Dendritic cell treated with granulocyte-macrophage colony-stimulating factor and Interleukin-4, amounts not matched to agents 40 ng/mL and 50 ng/mL, for 4 days (primary cell): ENCODE measurements at regions not wholly inside any gene's neighbourhood (a gene's known extent, or its start where the extent isn't known, plus 50 kb on each side); places are given as distances from the start of the nearest gene placed in this dataset.
"Not testable (repeated sequence)": the region's sequence is repeated elsewhere in the genome, so short reads cannot be mapped to it uniquely, and the experiment has no call there.

Source experiments
- H3K27ac Mint-ChIP-seq: one replicate; pipeline ENCODE4 v1.8.0; 2022; ENCODE audit warnings: mild to moderate bottlenecking, mixed read lengths
- H3K27me3 Mint-ChIP-seq: one replicate; pipeline ENCODE4 v1.8.0; 2022; ENCODE audit warnings: mild to moderate bottlenecking, mixed read lengths
- H3K36me3 Mint-ChIP-seq: one replicate; pipeline ENCODE4 v1.8.0; 2022; ENCODE audit warnings: low read depth, mixed read lengths
- H3K4me1 Mint-ChIP-seq: one replicate; pipeline ENCODE4 v1.8.0; 2022; ENCODE audit warnings: low read depth, mixed read lengths
- H3K4me3 Mint-ChIP-seq: one replicate; pipeline ENCODE4 v1.8.0; 2022; ENCODE audit warnings: mild to moderate bottlenecking, moderate library complexity, mixed read lengths
- H3K9me3 Mint-ChIP-seq: one replicate; pipeline ENCODE4 v1.8.0; 2022; ENCODE audit warnings: mixed read lengths
- intact Hi-C: fragments of 100-400 bp; cut with micrococcal nuclease; formaldehyde crosslinking; loops from one replicate; pipeline ENCODE4 v1.15.0; 2022

- Mint-ChIP-seq H3K4me3 (no peak overlapping the region), H3K9me3 (peaks cover 43% of the 10 kb centered on the region), H3K36me3 (no peaks in the 10 kb centered on the region), H3K27ac (no peak overlapping the region), H3K27me3 (no peaks in the 10 kb centered on the region), H3K4me1 (peaks cover 9% of the 10 kb centered on the region)
- intact Hi-C loops: no loop called here
Measured at GRCh38 chr21:20108976-20109540, 889.2 kb upstream of the NCAM2 start.

- Mint-ChIP-seq H3K27me3 (no peaks in the 10 kb centered on the region), H3K4me1 (peaks cover 9% of the 10 kb centered on the region), H3K4me3 (no peak overlapping the region), H3K9me3 (peaks cover 45% of the 10 kb centered on the region), H3K27ac (no peak overlapping the region), H3K36me3 (no peaks in the 10 kb centered on the region)
- intact Hi-C loops: no loop called here
Measured at GRCh38 chr21:20110368-20110767, 887.8 kb upstream of the NCAM2 start.

- Mint-ChIP-seq H3K9me3 (peaks cover 61% of the 10 kb centered on the region), H3K27me3 (no peaks in the 10 kb centered on the region), H3K36me3 (no peaks in the 10 kb centered on the region), H3K4me1 (no peaks in the 10 kb centered on the region), H3K4me3 (no peak overlapping the region), H3K27ac (no peak overlapping the region)
- intact Hi-C loops: no loop called here
Measured at GRCh38 chr21:20151741-20152140, 846.5 kb upstream of the NCAM2 start.

GRCh38 chr21:20163167-20163566 lies 835.0 kb upstream of the NCAM2 start:
- H3K4me3 Mint-ChIP-seq: no peak overlapping the region
- no peak overlapping the region for H3K27ac Mint-ChIP-seq
- H3K4me1 Mint-ChIP-seq: no peaks in the 10 kb centered on the region
- H3K27me3 Mint-ChIP-seq: no peaks in the 10 kb centered on the region
- intact Hi-C loops: no loop called here
- H3K36me3 Mint-ChIP-seq: no peaks in the 10 kb centered on the region
- H3K9me3 Mint-ChIP-seq: peaks cover 24% of the 10 kb centered on the region

- Mint-ChIP-seq H3K4me3 (no peak overlapping the region), H3K27me3 (no peaks in the 10 kb centered on the region), H3K4me1 (no peaks in the 10 kb centered on the region), H3K9me3 (peaks cover 4% of the 10 kb centered on the region), H3K36me3 (no peaks in the 10 kb centered on the region), H3K27ac (no peak overlapping the region)
- intact Hi-C loops: no loop called here
Measured at GRCh38 chr21:20167059-20167458, 831.1 kb upstream of the NCAM2 start.

- peaks cover 29% of the 10 kb centered on the region for H3K9me3 Mint-ChIP-seq
- no peaks in the 10 kb centered on the region for H3K27me3 Mint-ChIP-seq
- H3K4me1 Mint-ChIP-seq: no peaks in the 10 kb centered on the region
- H3K27ac Mint-ChIP-seq: no peak overlapping the region
- no peak overlapping the region for H3K4me3 Mint-ChIP-seq
- no peaks in the 10 kb centered on the region for H3K36me3 Mint-ChIP-seq
- intact Hi-C loops: no loop called here
Measured at GRCh38 chr21:20169812-20170576, 828.2 kb upstream of the NCAM2 start.

- intact Hi-C loops: no loop called here
- H3K9me3 Mint-ChIP-seq: peaks cover 53% of the 10 kb centered on the region
- H3K36me3 Mint-ChIP-seq: no peaks in the 10 kb centered on the region
- no peak overlapping the region for H3K27ac Mint-ChIP-seq
- H3K27me3 Mint-ChIP-seq: no peaks in the 10 kb centered on the region
- no peak overlapping the region for H3K4me3 Mint-ChIP-seq
- no peaks in the 10 kb centered on the region for H3K4me1 Mint-ChIP-seq
Measured at GRCh38 chr21:20186186-20186585, 812.0 kb upstream of the NCAM2 start.

- H3K36me3 Mint-ChIP-seq: no peaks in the 10 kb centered on the region
- H3K4me1 Mint-ChIP-seq: no peaks in the 10 kb centered on the region
- intact Hi-C loops: no loop called here
- H3K27ac Mint-ChIP-seq: no peak overlapping the region
- H3K9me3 Mint-ChIP-seq: peaks cover 51% of the 10 kb centered on the region
- no peak overlapping the region for H3K4me3 Mint-ChIP-seq
- no peaks in the 10 kb centered on the region for H3K27me3 Mint-ChIP-seq
Measured at GRCh38 chr21:20187028-20187427, 811.2 kb upstream of the NCAM2 start.

- H3K27me3 Mint-ChIP-seq, H3K36me3 Mint-ChIP-seq, H3K4me1 Mint-ChIP-seq, intact Hi-C loops, H3K27ac Mint-ChIP-seq, H3K4me3 Mint-ChIP-seq: not testable (repeated sequence)
- peaks cover 11% of the 10 kb centered on the region for H3K9me3 Mint-ChIP-seq
Measured at GRCh38 chr21:20201323-20201722, 796.9 kb upstream of the NCAM2 start.

GRCh38 chr21:20207335-20207734 lies 790.9 kb upstream of the NCAM2 start:
- H3K9me3 Mint-ChIP-seq: no peaks in the 10 kb centered on the region
- intact Hi-C loops: no loop called here
- H3K4me3 Mint-ChIP-seq: no peak overlapping the region
- no peaks in the 10 kb centered on the region for H3K36me3 Mint-ChIP-seq
- no peak overlapping the region for H3K27ac Mint-ChIP-seq
- H3K27me3 Mint-ChIP-seq: no peaks in the 10 kb centered on the region
- H3K4me1 Mint-ChIP-seq: no peaks in the 10 kb centered on the region

- Mint-ChIP-seq H3K4me3 (no peak overlapping the region), H3K27ac (no peak overlapping the region), H3K27me3 (no peaks in the 10 kb centered on the region), H3K4me1 (no peaks in the 10 kb centered on the region), H3K36me3 (no peaks in the 10 kb centered on the region), H3K9me3 (peaks cover 16% of the 10 kb centered on the region)
- intact Hi-C loops: no loop called here
Measured at GRCh38 chr21:20215959-20216358, 782.2 kb upstream of the NCAM2 start.

GRCh38 chr21:20220586-20220985 lies 777.6 kb upstream of the NCAM2 start:
- intact Hi-C loops: no loop called here
- Mint-ChIP-seq H3K36me3 (no peaks in the 10 kb centered on the region), H3K27me3 (no peaks in the 10 kb centered on the region), H3K9me3 (peaks cover 24% of the 10 kb centered on the region), H3K27ac (no peak overlapping the region), H3K4me3 (no peak overlapping the region), H3K4me1 (no peaks in the 10 kb centered on the region)

GRCh38 chr21:20221981-20222380 lies 776.2 kb upstream of the NCAM2 start:
- intact Hi-C loops, H3K4me1 Mint-ChIP-seq, H3K4me3 Mint-ChIP-seq, H3K36me3 Mint-ChIP-seq, H3K27me3 Mint-ChIP-seq, H3K27ac Mint-ChIP-seq: not testable (repeated sequence)
- peaks cover 24% of the 10 kb centered on the region for H3K9me3 Mint-ChIP-seq

- intact Hi-C loops, H3K4me1 Mint-ChIP-seq, H3K4me3 Mint-ChIP-seq, H3K27me3 Mint-ChIP-seq, H3K36me3 Mint-ChIP-seq, H3K27ac Mint-ChIP-seq: not testable (repeated sequence)
- H3K9me3 Mint-ChIP-seq: peaks cover 44% of the 10 kb centered on the region
Measured at GRCh38 chr21:20236649-20237048, 761.6 kb upstream of the NCAM2 start.

- intact Hi-C loops: no loop called here
- no peaks in the 10 kb centered on the region for H3K36me3 Mint-ChIP-seq
- H3K4me3 Mint-ChIP-seq: no peak overlapping the region
- no peak overlapping the region for H3K27ac Mint-ChIP-seq
- H3K4me1 Mint-ChIP-seq: no peaks in the 10 kb centered on the region
- H3K27me3 Mint-ChIP-seq: no peaks in the 10 kb centered on the region
- H3K9me3 Mint-ChIP-seq: peaks cover 3% of the 10 kb centered on the region
Measured at GRCh38 chr21:20249401-20249800, 748.8 kb upstream of the NCAM2 start.
